ENCODE measurements at regions not wholly inside any gene's neighbourhood (a gene's known extent, or its start where the extent isn't known, plus 50 kb on each side); places are given as distances from the start of the nearest gene placed in this dataset.

GRCh38 chr20:24389686-24390085 is 79.7 kb upstream of the SYNDIG1 start:
- TF ChIP-seq ZBTB7A (IDR thresholded peaks at IDR 0.05; ENCODE audit: borderline replicate concordance, control insufficient read depth, low read depth, low read length) (no peak), POLR2G (IDR thresholded peaks at IDR 0.05; ENCODE audit: low read depth, low read length) (no peak), ZNF766 (CRISPR knock-in tag; conservative IDR thresholded peaks at IDR 0.05) (no peak), ZKSCAN8 (CRISPR knock-in tag; IDR thresholded peaks at IDR 0.05) (no peak), BHLHE40 (IDR thresholded peaks at IDR 0.05; ENCODE audit: low read length) (no peak), CTCF (IDR thresholded peaks at IDR 0.05 in 2 of 3, conservative IDR thresholded peaks at IDR 0.05 in 1 of 3; ENCODE audit: insufficient read depth in 2 of 3, low read depth in 1 of 3, low read length in 3 of 3) (no peak), ARNT (IDR thresholded peaks at IDR 0.05) (no peak), E2F4 (CRISPR knock-in tag; IDR thresholded peaks at IDR 0.05; ENCODE audit: low read depth) (no peak)

Measured in K562 (cell line).